ENCODE measurements at regions not wholly inside any gene's neighbourhood (a gene's known extent, or its start where the extent isn't known, plus 50 kb on each side); places are given as distances from the start of the nearest gene placed in this dataset.

GRCh38 chr7:96887426-96887825 lies 117.9 kb upstream of the DLX6 start:
- no peak overlapping the region for H4K5ac ChIP-seq (ENCODE audit: low read depth, low read length)
- H3K9me3 ChIP-seq (ENCODE audit: control insufficient read depth, insufficient read depth, low read length), result no peaks in the 10 kb centered on the region
- no peak overlapping the region for H3K14ac ChIP-seq (replicated peaks; ENCODE audit: low read depth, low read length)
- H4K91ac ChIP-seq (ENCODE audit: insufficient read depth, low read depth, low read length), result no peak overlapping the region
- no peaks in the 10 kb centered on the region for H3K27me3 ChIP-seq (ENCODE audit: control insufficient read depth, insufficient read depth, low read length)
- CTCF ChIA-PET, result no interaction called here
- no peak overlapping the region for H3K56ac ChIP-seq (ENCODE audit: extremely low read depth, insufficient read depth, low read length)
- DNase-seq, result no peak
- no peak overlapping the region for H2BK15ac ChIP-seq (ENCODE audit: low read depth, low read length)
- dilution Hi-C loops (cut with HindIII; ENCODE audit: low sequenced_read_pairs, unreplicated experiment), result no loop called here
- in situ Hi-C loops (cut with MboI; ENCODE audit: low sequenced_read_pairs), result no loop called here
- H2BK5ac ChIP-seq (ENCODE audit: low read depth, low read length, poor library complexity, severe bottlenecking), result no peak overlapping the region
- no peak overlapping the region for H2AFZ ChIP-seq (replicated peaks; ENCODE audit: low read length, poor library complexity)
- no peaks in the 10 kb centered on the region for H3K79me1 ChIP-seq (ENCODE audit: low read depth in 1 of 2, low read length in 2 of 2)
- no peak overlapping the region for H3K23ac ChIP-seq (ENCODE audit: low read depth, low read length)
- H4K8ac ChIP-seq (ENCODE audit: low read depth in 2 of 2, low read length in 2 of 2), result no peak overlapping the region
- H2BK20ac ChIP-seq (ENCODE audit: low read depth, low read length), result no peak overlapping the region
- H3K4ac ChIP-seq (ENCODE audit: low read depth, low read length), result no peak overlapping the region
- no peak overlapping the region for H2AK5ac ChIP-seq (ENCODE audit: low read depth, low read length)
- no peaks in the 10 kb centered on the region for H3K36me3 ChIP-seq (ENCODE audit: control insufficient read depth, insufficient read depth, low read length)
- H3K4me1 ChIP-seq (ENCODE audit: control insufficient read depth, insufficient read depth, low read length), result no peaks in the 10 kb centered on the region
- POLR2A ChIA-PET (ENCODE audit: unreplicated experiment), result no interaction called here
- ATAC-seq (ENCODE audit: low read depth), result no peak
- TF ChIP-seq CHD1 (IDR thresholded peaks at IDR 0.05; ENCODE audit: low read depth, low read length) (no peak), CEBPB (IDR thresholded peaks at IDR 0.05; ENCODE audit: low read depth, low read length) (no peak), RCOR1 (IDR thresholded peaks at IDR 0.05; ENCODE audit: insufficient replicate concordance, low read length) (no peak), SMC3 (IDR thresholded peaks at IDR 0.05; ENCODE audit: low read depth, low read length) (no peak), RFX5 (IDR thresholded peaks at IDR 0.05; ENCODE audit: low read depth, low read length) (no peak), FOS (IDR thresholded peaks at IDR 0.05; ENCODE audit: low read depth, low read length) (no peak), RAD21 (IDR thresholded peaks at IDR 0.05; ENCODE audit: low read length) (no peak), BHLHE40 (IDR thresholded peaks at IDR 0.05; ENCODE audit: low read depth, low read length) (no peak), ELK1 (IDR thresholded peaks at IDR 0.05; ENCODE audit: borderline replicate concordance, low read depth, low read length) (no peak), POLR2A (IDR thresholded peaks at IDR 0.05; ENCODE audit: low read depth, low read length) (no peak), MXI1 (IDR thresholded peaks at IDR 0.05; ENCODE audit: borderline replicate concordance, low read depth, low read length) (no peak), NFE2L2 (IDR thresholded peaks at IDR 0.05; ENCODE audit: low read depth, low read length) (no peak), MAFK (IDR thresholded peaks at IDR 0.05; ENCODE audit: low read depth, low read length) (no peak), MAZ (IDR thresholded peaks at IDR 0.05; ENCODE audit: borderline replicate concordance, low read depth, low read length) (no peak)
- H3K9me1 ChIP-seq (ENCODE audit: insufficient read depth, low read length), result no peaks in the 10 kb centered on the region
- H3K4me2 ChIP-seq (ENCODE audit: low read depth, low read length), result no peak overlapping the region
- no peak overlapping the region for H2AK9ac ChIP-seq (replicated peaks; ENCODE audit: low read depth, low read length, poor library complexity)
- no peaks in the 10 kb centered on the region for H4K20me1 ChIP-seq (ENCODE audit: insufficient read depth, low read length)
- H2BK120ac ChIP-seq (ENCODE audit: low read depth, low read length), result no peak overlapping the region
- H3K27ac ChIP-seq (ENCODE audit: insufficient read depth, low read length), result no peak overlapping the region
- WGBS, 2 experiments (ENCODE audit: extremely low coverage in 2 of 2, insufficient read length in 1 of 2), result no CpG with 5 or more reads among the region's 2 CpGs
- intact Hi-C loops (cut with micrococcal nuclease), result no loop called here
- H3K9ac ChIP-seq (ENCODE audit: low read depth, low read length), result no peak overlapping the region
- no peak overlapping the region for H3K18ac ChIP-seq (ENCODE audit: low read depth, low read length)
- BruUV-seq (replicated peaks), result no TSS peak
- no peak overlapping the region for H3K4me3 ChIP-seq (ENCODE audit: insufficient read depth, low read depth, low read length)
